NOMO-1 (cell line): ENCODE measurements at regions not wholly inside any gene's neighbourhood (a gene's known extent, or its start where the extent isn't known, plus 50 kb on each side); places are given as distances from the start of the nearest gene placed in this dataset.

Experiments used
- DNase-seq, 2 experiments: peaks; one replicate each; lab custom pipeline; 2025; ENCODE audit not compliant: unreplicated experiment in 2 of 2; lab: John Stamatoyannopoulos, UW

DNA sequence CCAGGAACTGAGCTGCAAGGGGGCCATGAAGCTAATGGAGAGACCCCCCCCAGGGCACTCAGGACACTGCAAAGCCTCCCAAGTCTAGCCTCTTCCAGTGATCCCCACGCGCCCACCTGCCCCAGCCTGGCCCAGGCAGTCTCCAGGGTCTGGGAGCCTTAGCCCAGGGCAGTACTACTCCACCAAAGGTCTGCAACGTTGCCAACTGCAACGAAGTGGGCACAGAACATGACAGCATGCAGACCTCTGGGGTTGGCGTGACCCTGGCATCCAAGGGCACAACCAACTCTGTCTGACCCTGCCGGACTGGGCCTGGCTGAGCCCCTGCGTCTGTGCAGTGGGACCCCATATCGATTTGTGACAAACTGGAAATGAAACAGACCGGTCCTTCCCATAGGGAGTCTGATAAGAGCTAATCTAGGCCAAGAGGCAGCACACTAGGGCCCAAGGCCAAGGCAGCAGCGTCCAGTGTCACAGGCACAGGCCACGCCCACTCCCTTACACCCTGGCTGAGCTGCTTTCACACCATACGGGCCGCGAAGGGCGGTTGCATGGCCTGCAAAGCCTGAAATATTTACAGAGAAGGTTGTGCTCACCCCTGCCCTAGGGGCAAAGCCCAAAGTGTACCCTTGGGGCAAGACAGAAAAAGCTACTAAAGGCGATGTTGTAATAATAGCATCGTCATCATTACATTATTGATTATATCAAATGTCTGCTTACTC, 76.7 kb downstream of the NCOR2 start:
- DNase-seq = no peak

DNA sequence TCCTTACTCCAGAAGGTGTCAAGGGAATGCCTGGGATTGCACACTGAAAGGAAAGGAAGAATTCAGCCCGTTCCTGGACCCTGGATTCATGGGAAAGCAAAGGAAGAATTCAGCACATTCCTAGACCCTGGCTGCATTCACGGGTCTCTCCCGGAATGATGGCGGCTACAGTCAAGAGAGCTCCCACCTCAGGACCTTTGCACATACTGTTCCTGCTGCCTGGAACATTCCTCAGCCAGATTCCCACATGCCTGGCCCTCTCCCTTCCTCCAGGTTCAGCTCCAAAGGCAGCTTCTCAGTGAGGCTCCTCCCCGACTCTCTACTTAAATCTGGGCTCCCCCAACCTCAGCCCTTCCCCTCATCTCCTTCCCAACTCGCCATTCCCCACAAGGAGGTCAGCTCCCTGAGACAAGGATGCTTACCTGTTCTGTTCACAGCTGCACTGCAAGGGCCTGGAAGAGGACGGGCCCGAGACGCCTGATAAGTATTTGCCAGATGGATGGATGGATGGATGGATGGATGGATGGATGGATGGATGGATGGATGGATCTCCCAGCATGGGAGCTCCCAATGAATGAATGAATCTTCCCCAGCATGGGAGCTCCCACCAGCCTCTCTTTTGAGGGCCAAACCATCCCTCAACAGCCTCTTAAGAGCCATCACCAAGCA, 77.4 kb downstream of the NCOR2 start:
- no peak for DNase-seq

DNA sequence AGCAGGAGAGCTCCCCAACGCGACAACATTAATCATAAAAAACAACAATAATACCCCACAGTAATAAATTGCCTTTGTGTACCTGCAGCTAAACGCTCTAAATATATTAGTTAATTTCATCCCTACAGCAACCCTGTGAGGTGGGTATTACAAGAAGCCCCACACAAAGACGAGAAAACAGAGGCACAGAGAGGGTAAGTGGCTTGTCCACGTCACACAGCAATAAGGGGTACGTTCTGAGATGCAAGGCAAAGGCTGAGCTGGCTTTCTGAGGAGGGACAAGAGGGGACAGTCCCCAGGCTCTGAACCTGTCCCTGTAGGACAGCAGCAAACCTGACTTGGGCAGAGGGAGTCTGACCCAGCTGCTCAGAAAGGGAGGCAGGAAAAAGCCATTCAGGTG, 78.2 kb downstream of the NCOR2 start:
- DNase-seq = no peak

DNA sequence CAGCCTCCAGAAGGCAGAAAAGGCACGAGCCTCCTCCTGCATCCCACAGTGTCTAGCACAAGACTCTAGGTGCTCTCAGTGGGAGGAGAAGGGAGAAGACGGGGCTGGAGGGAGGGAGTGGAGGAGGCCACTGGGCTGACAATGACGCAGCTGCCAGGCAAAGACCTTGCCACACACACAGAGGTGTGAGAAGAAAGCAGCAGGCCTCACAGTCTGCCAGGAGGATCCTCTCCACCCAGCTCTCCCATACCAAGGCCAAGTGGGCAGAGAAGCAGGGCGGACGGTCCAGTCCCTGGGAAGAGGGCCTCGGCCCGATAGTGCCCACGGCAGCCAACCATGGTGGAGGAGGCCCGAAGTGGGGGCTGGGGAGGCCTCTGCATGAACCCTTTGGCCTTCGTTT, 78.9 kb downstream of the NCOR2 start:
- DNase-seq = no peak

DNA sequence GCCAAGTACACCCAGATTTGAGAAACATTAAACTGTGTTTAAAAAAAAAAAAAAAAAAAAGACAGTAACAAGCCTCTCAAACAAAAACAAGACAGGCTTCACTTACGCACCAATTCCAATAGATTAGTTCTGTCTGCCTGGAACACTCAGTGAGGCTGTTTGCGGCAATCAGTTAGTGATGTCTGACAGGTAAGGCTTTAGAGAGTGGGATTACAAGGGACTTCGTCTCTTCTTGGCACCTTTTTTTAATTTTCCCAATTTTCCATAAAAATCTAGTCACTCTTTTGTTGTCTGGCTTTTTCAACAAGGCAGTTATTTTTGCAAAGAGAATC, 79.6 kb downstream of the NCOR2 start:
- DNase-seq = no peak

DNA sequence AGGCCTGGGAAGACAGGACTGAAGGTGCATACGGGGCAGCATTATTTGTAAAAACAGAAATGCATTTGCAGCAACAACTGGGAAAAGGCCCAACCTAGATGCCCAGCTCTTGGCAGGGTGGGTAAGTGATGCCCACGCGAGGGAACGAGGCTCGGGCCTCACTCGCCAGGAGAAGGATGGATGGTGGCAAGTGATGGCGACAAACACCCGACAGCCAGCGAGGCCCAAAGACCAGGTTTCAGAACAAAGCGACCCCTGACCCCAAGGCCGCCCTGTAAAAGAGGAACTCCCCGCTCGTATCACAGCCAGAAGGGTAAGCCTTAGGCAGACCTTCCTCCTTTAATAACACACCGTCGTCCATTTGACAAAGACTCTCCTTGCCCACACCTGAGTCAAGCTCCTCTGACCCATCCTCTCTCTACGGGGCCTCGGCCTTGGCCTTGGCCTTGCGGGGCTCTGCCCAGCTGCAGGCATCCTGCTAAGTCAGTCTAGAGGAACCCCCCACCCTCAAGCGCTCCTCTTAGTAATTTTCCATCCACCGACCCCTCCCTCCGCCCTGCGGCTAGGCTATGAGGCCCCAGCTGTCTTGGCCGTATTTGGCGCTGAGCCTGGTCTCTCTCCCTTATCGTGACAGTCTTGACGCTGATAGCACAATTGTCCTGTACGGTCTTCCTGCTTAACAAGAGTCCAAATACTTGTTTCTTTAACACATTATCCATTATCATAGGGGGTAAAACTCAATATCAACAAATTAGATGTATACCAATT, 80.2 kb downstream of the NCOR2 start:
- DNase-seq = no peak

DNA sequence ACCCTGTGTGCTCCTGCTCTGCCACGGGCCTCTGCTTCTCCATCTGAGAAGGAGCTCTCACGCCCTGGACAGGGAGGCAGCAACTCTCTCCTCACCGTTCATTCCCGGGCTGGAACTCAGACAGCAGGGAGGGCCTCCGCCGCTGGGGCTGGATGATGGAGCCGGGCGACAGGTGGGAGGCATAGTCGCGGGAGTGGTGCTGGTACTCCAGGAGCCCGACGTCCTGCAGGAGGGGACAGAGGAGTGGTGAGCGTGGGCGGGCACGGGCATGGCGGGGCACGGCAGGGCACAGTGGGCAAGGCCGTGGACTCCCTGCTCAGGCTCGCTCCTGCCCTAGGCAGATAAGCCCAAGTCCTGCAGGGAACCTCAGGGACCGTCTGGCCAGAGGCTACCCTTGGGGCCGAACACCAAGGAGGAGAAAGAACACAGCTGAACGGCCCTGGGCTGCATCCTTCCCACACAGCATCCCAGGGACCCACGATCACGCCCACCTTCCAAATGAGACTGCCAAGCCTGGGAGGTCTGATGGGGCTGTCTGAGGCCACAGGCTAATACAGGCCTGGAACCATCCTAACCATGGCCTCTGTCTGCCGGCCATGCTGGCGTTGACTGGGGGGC, 81.0 kb downstream of the NCOR2 start:
- no peak for DNase-seq

DNA sequence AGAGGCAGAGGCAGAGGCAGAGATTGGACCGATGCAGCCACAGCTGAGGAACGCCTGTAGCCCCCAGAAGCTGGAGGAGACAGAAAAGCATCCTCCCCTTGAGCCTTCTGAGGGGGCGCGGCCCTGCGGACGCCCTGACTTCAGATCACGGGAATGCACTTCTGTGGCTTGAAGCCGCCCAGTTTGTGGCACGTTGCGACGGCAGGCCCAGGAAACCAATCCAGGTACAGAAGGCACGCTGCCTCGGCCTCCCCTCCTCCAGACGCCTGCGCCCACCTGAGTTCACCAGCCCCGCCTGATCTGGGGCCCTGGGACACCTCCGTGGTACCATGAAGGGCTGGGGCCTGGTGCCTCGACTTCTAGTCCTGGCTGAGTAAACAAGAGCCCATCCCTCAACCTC, 82.0 kb downstream of the NCOR2 start:
- DNase-seq = no peak

DNA sequence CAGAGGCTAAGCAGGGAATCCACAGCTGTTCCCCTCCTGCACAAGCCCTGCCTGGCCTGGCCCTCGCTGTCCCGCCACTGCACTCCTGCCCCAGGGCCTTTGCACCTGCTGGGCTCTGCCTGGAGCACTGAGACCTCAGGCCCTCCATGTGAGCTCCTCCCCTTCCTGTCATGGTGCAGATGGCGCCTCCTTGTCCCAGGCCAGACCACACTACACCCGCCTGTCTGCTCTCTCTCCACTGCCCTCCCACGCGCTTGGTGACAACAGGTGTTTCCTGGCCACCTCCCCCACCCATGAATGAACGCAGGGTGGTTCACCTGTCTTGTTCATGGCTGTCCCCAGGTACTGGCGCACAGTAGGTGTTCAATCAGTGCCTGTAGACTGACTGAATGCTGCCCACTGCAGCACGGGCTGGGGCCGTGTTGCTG, 82.9 kb downstream of the NCOR2 start:
- no peak for DNase-seq

DNA sequence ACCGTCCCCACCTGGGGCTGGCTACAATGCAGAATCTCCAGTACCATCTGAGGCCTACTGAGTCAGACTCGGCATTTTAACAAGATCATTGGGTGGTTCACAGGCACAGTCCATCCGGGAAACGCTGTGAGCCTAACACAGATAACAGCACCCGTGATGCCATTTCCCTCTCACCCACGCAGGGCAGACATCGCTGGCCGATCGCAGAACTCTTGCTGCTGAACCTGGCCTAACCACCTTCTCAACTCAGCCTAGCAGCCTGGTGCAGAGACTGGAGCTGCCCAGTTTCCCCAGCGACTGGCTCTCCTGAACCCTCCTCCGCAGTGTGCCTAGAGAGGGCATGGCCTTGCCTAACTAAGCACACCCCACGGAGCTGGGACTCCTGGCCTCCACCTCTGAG, 83.3 kb downstream of the NCOR2 start:
- DNase-seq = no peak

DNA sequence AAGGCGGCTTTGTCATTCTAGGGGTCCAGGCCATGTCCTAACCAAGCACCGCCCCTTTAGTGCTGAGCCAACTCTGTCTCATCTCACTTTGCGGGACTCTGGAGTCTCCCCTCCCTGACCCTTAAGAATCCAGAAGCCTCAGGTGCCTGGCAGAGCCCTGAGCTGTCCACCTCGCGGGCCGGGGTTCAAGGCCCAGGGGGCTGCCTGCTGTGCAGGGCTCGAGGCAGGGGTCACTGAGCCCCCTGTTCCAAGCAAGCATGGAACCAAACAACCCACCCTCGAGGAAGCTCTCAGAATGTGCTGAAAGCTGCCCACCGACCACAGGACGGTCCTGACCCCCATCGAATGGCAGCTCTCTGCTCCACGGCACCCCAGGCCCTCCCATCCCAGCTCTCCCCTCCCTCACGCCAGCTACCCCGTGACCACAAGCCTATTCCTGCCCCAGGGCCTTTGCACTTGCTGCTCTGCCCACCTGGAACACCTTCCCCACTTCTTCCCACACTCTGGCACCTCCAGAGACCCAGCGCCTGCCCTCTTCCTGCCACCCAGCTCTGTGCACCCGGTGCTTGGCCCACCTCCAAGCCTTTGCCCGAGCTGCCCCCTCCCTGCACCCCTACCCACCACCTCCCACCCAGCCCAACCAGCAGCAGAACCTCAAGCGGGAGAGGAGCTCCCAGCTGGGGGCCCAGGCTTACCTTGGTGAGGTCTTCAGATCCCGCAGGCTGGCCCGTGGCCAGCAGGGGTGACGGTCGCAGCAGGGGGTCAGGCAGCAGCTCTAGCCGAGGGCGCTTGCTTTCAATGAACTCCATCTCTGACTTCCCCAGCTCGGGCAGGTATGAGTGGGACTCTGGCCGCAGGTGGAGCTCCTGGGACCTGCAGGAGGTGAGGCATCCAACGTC, 84.3 kb downstream of the NCOR2 start:
- DNase-seq = no peak

DNA sequence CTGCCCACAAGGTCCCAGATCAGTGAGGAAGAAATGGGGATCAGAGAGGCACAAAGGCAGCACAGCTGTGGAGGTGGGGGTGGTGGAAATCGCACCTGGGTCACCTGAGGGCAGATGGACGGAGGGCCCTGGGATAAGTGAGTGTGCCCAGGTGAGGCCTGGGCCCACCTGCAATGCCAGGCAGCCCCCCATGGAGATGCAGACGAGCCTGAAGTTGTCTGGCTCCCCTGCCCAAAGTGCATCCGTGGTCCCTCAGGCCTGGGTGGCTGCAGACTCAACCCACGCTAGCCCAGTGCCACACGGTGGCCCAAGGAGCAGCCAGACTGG, 84.9 kb downstream of the NCOR2 start:
- DNase-seq = no peak

DNA sequence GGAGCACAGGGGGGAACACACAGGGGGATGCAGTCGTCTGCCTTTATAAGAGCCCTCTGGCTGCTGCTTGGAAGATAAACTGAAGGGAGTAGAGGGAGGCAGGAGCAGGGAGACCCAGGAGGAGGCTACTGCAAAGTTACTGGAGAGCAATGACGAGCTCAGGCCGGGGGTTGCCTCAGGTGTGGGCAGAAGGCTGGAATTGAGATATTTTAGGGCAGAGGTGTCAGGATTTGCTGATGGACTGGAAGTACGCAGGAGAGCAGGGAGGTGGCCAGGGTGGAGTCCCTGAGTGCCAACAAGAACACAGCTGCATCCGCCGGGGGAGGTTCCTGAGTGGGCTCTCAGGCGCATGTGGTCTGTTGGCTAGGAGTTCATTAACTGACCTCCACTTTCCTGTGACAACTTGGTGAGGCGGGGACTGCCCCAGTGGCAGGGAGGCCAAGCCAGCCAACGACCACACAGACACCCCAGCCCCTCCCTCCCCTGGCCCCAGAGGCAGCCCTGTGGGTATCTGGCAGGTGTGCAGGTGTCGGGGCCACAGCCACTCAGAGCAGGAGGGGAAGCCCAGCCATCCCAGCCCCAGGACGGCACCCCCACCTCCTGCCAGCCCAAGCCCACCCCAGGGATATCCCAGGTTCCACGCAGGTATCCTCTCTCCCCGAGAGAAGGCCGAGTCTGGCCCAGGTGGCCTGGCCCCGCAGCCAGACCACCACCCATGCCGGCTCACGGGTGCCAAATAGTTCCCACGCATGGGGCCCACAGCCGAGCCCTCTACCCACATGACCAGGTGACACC, 85.4 kb downstream of the NCOR2 start:
- DNase-seq = no peak

DNA sequence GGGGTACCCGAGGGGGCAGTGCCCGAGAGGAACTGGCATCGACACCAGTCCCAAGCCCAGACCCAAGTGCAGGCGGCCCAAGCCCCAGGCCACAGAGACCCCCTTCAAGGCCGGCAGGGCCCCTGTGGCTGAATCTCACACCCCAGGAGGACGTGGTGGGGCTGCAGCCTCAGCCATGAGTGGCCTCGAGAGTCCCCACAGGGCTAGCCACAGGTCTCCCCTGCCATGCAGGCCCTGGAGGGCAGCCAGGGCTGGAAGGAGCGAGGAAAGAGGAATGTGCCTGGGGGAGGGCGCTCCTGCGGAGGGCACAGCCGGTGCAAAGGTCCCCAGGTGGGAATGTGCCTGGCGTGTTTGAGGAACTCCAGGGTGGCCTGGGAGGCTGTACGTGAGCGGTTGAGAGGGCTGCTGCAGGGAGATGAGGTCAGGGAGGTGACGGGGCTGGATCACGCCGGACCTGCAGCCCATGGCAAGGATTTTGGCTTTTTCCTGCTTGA, 86.1 kb downstream of the NCOR2 start:
- DNase-seq = no peak

DNA sequence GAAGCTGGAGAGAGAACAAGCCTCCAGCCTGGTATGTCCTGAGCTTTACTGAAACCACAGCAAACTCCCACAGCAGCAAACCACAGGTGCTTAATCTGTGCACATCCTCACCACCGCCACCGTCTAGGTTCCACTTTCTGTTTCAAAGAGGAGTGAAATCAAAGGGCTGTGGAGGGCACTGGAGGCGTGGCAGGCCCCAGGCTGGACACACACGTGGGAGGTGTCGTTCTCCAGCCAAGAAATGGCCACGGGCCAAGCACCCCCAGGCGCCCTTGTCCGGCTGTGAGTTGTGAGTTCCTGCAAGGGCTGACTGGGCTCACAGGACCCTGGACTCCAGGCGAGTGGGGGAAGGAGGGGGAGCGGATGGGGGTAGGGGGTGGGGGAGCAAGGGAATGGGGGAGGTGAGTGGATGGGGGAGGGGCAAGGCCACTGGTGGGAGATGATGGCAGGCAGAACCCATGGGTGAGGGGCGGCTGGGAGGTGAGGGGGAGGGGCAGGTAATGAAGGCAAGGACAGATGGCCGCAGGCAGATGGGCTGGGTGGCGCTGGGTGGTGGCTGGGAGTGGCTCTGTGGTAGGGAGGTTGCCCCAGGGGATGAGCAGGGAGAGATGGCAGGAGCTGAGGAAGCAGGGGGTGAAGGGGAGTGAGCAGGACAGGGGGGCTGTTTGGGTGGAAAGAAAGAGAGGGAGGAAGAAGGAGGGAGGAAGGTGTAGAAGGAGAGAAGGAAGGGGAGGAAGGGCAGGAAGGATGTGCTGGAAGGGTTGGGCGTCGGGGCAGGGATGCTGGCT, 86.7 kb downstream of the NCOR2 start:
- DNase-seq = no peak

DNA sequence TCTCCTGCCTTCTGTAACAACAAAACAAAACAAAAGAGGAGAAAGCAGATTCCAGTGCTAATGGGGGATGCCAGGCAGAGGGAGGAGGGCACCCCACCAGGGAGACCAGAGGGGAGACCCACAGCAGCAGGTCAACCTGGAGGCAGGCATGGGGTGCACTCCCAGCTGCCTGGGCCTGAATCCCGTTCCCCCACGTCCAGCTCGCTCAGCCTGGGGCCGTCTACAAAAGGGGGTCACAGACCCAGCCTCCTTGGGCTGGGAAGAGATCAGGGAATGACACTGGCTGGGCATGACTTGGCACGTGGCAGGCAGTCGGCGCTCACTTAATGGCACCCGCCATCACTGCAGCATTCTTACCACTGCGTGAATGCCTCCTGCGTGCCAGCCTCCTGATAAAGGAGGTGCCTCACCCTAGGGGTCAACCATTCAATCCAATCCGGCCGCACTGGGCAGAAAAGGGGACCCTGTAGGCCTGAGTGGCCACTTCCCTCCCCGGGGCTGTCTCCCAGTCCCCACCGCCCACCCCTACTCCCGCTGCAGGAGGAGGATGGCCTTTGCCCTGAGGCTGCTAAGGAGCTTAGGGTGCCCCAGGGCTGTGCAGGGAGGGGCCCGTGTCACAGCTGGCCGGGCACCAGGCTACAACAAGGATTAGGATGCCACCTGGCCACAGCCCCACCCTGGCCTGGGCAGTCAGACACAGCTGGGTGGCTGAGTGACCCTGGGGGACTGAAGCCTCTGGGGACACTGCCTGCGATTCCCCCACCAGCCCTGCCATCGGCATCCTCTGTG, 87.5 kb downstream of the NCOR2 start:
- no peak for DNase-seq

DNA sequence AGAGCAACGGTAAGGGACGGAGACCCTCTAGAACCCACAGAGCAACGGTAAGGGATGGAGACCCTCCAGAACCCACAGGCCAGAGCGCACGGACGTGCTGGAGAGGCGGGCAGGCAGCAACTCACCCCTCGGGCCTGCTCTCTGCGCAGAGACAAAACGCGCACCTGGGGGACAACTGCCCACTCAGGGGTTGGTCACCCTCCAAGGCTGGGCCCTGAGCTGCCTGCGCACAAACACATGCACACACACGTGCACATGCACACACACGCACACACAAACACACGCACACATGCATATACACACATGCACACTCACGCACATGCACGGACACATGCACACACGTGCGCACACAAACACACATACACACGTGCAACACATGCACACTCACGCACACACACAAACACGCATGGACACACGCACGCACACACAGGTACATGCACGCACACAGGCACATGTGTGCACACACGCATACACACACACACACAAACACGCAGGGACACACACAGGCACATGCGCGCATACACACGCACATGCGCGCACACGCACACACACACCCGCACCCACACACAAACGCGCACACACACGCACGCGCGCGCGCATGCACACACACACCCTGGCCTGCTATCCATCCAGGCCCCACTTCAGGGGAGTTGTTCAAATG, 88.3 kb downstream of the NCOR2 start:
- DNase-seq = no peak

DNA sequence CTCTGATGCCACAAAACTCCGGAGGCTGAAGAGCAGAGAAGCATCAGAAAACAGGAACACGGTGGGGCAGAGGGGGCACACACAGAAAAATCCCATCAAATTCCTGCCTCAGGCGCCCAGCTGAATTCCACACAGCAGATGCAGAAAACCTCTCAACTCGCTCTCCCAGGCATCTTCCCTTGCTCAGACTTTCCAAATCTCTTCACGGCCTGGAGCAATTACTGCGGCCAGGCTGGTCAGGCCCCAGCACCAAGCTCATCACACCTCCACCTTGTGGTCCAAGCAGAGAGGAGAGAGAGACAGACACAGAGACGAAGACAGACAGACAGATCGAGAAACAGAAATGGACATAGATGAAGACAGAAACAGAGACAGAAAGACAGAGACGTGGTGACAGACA, 89.0 kb downstream of the NCOR2 start:
- no peak for DNase-seq
